ENCODE measurements at regions not wholly inside any gene's neighbourhood (a gene's known extent, or its start where the extent isn't known, plus 50 kb on each side); places are given as distances from the start of the nearest gene placed in this dataset.
A peak's percentile ranks its signal among the peaks of the same experiment; 100 is the strongest.

DNA sequence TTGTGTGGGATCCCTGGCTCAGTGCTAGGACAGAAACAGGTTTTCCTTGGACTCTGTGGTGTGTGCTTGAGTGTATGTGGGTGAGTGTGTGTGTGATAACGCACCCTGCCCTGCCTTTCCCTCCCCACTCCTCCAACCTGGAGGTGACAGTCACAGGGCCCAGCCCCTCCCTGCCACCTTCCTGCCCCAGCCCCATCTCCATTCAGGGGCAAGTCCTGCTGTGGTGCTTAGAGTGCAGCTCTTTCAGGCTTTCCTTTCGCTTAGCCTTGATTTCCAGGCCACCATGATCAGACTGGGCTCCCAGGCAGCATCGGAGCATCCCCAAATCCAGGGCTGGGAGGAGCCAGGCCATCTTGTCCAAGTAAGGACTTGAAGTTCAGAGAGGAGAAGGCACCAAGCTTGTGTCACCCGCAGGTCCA, 185.2 kb downstream of the ZFP36L2 start:
- H3K4me1 ChIP-seq = peaks cover 0 to 14% (median 8%) of the 10 kb centered on the region in 4 donors
- H3K4me3 ChIP-seq = no peak overlapping the region
- TF ChIP-seq EP300 (IDR thresholded peaks at IDR 0.05; ENCODE audit: low read depth) = no peak
- no peak for TF ChIP-seq POLR2AphosphoS5 (IDR thresholded peaks at IDR 0.05)
- no peak for TF ChIP-seq POLR2A (IDR thresholded peaks at IDR 0.05)
- TF ChIP-seq, protein P1, sequence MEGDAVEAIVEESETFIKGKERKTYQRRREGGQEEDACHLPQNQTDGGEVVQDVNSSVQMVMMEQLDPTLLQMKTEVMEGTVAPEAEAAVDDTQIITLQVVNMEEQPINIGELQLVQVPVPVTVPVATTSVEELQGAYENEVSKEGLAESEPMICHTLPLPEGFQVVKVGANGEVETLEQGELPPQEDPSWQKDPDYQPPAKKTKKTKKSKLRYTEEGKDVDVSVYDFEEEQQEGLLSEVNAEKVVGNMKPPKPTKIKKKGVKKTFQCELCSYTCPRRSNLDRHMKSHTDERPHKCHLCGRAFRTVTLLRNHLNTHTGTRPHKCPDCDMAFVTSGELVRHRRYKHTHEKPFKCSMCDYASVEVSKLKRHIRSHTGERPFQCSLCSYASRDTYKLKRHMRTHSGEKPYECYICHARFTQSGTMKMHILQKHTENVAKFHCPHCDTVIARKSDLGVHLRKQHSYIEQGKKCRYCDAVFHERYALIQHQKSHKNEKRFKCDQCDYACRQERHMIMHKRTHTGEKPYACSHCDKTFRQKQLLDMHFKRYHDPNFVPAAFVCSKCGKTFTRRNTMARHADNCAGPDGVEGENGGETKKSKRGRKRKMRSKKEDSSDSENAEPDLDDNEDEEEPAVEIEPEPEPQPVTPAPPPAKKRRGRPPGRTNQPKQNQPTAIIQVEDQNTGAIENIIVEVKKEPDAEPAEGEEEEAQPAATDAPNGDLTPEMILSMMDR (IDR thresholded peaks at IDR 0.05) = no peak
- H3K27ac ChIP-seq = peak overlapping the region in 2 of 4 donors; percentile 31 to 32
- 83% methylated on average over 4 of the region's 4 CpGs; no CpG with 5 or more reads in 1 of the 2 donors for WGBS, 2 donors (ENCODE audit: low coverage in 1 of 2)
- DNase-seq = no peak
- in situ Hi-C loops (cut with MboI; ENCODE audit: low pct_ligation_motif_present in 1 of 4, low pct_unique_long_range_greater_than_20kb in 1 of 4, low sequenced_read_pairs in 3 of 4) = no loop called here
- intact Hi-C loops (cut with DNase I; ENCODE audit: low total_unique reads) = no loop called here
- no peaks in the 10 kb centered on the region for H3K9me3 ChIP-seq
- no peaks in the 10 kb centered on the region for H3K36me3 ChIP-seq
- H3K27me3 ChIP-seq = no peaks in the 10 kb centered on the region

DNA sequence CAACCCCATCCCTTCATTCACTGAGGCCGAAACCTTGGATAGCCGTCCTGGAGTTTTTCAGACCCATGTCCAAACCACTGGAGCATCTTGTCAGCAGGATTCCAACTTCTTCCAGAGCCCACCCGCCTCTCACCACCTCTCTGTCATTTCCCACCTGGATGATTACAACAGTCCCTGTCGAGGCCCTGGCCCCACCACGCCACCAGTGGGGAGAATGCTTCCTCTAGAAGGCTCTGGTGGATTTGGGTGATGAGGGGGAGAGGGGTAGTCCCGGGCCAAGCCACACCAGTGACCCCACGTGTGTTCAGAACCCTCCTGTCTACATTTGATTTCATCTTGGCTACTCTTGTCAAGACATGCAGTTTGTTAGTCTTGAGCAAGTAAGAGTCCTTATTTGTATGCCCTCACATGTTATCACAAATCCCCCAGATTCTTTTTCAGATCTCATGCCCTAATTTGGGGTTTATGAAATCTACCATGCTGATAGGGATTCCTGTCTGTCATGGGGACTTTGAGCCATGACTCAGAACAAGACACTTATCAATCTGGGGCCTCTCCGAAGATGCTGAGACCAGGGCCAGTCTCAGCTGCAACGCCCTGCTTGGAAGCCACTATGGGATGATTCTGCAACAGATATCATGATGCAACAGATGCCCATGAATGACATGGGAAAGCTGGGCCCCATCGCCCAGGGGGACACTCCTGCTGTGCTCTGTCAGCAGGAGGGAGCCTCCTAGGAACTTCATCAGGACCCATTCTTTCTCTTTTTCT, 186.1 kb downstream of the ZFP36L2 start:
- Histone ChIP-seq H3K4me1 (peaks cover 0 to 14% (median 7%) of the 10 kb centered on the region in 4 donors), H3K36me3 (no peaks in the 10 kb centered on the region), H3K27ac (no peak overlapping the region), H3K9me3 (no peaks in the 10 kb centered on the region), H3K27me3 (no peaks in the 10 kb centered on the region), H3K4me3 (no peak overlapping the region)
- no peak for TF ChIP-seq POLR2A (IDR thresholded peaks at IDR 0.05)
- no peak for TF ChIP-seq POLR2AphosphoS5 (IDR thresholded peaks at IDR 0.05)
- TF ChIP-seq, protein P1 (IDR thresholded peaks at IDR 0.05) = no peak
- TF ChIP-seq EP300 (IDR thresholded peaks at IDR 0.05; ENCODE audit: low read depth) = no peak
- in situ Hi-C loops (cut with MboI; ENCODE audit: low pct_ligation_motif_present in 1 of 4, low pct_unique_long_range_greater_than_20kb in 1 of 4, low sequenced_read_pairs in 3 of 4) = no loop called here
- 83 to 96% methylated on average over 3 to 10 of the region's 10 CpGs for whole genome bisulfite sequencing, 2 donors (ENCODE audit: low coverage in 1 of 2)
- intact Hi-C loops (cut with DNase I; ENCODE audit: low total_unique reads) = no loop called here
- DNase-seq = no peak

DNA sequence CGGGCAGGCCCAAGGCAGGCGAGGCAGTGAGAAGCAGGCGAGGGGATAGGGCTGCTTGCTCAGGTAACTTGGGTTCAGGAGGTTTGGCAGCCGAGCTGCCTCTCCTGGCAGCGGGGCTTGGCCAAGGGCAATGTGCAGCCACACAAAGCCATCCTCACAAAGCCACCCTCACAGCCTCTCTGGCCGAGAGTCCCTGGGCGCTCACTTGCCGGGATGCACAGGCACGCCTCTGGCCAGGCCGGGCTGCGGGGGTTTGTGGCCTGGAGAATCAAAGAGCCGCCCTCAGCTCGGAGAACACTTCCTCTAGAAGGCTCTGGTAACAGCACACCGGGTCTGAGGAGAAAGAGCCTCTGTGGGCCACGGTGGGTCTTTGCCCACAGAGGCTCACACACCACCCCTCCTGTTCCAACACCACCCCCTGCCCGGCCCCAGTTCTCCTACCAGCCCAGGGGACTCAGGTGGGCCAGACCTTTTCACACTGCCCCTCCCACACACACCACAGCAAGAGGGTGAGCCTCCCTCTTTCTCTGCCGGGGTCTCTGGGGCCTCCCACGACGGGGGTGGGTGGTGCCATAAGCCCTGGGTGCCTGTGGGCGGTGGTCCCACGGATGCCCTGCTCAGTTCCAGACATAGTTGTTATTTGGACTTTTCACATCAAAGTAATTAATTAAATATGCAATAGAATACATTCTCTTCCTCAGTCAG, 186.9 kb downstream of the ZFP36L2 start:
- TF ChIP-seq, protein P1 (IDR thresholded peaks at IDR 0.05) = no peak
- no peak for TF ChIP-seq POLR2A (IDR thresholded peaks at IDR 0.05)
- TF ChIP-seq EP300 (IDR thresholded peaks at IDR 0.05; ENCODE audit: low read depth) = no peak
- TF ChIP-seq POLR2AphosphoS5 (IDR thresholded peaks at IDR 0.05) = no peak
- no peaks in the 10 kb centered on the region for H3K27me3 ChIP-seq
- intact Hi-C loops (cut with DNase I; ENCODE audit: low total_unique reads) = no loop called here
- H3K9me3 ChIP-seq = no peaks in the 10 kb centered on the region
- DNase-seq = no peak
- peaks cover 0 to 14% (median 7%) of the 10 kb centered on the region in 4 donors for H3K4me1 ChIP-seq
- H3K36me3 ChIP-seq = no peaks in the 10 kb centered on the region
- H3K27ac ChIP-seq = no peak overlapping the region
- in situ Hi-C loops (cut with MboI; ENCODE audit: low pct_ligation_motif_present in 1 of 4, low pct_unique_long_range_greater_than_20kb in 1 of 4, low sequenced_read_pairs in 3 of 4) = no loop called here
- 87% methylated on average over 14 of the region's 21 CpGs; no CpG with 5 or more reads in 1 of the 2 donors for WGBS, 2 donors (ENCODE audit: low coverage in 1 of 2)
- H3K4me3 ChIP-seq = no peak overlapping the region

DNA sequence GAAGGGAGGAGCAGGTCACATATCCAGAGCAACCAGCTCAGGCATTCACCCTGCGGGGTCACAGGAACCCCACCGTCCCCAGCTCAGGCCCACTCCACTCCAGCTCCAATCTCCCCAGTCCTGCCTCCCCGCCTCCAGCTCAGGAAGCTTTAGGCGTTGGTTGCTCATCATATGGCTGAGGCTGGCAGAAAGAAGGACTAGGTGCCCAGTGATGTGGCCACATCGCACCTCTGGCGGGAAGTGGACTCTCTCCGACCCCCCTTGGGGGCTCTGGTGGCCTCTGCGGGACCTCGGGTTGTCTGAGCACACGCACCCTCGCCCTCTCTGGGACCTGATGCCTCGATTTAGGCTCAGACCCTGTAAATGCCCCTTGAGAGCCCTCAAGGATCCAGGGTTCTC, 187.7 kb downstream of the ZFP36L2 start:
- intact Hi-C loops (cut with DNase I; ENCODE audit: low total_unique reads) = no loop called here
- no peak for DNase-seq
- H3K27ac ChIP-seq = no peak overlapping the region
- in situ Hi-C loops (cut with MboI; ENCODE audit: low pct_ligation_motif_present in 1 of 4, low pct_unique_long_range_greater_than_20kb in 1 of 4, low sequenced_read_pairs in 3 of 4) = no loop called here
- TF ChIP-seq POLR2A (IDR thresholded peaks at IDR 0.05) (no peak), EP300 (IDR thresholded peaks at IDR 0.05; ENCODE audit: low read depth) (no peak), POLR2AphosphoS5 (IDR thresholded peaks at IDR 0.05) (no peak)
- TF ChIP-seq, protein P1 (IDR thresholded peaks at IDR 0.05) = no peak
- H3K9me3 ChIP-seq = no peaks in the 10 kb centered on the region
- no peak overlapping the region for H3K4me3 ChIP-seq
- no peaks in the 10 kb centered on the region for H3K27me3 ChIP-seq
- WGBS, 2 donors (ENCODE audit: low coverage in 1 of 2) = 88% methylated on average over 12 of the region's 12 CpGs; no CpG with 5 or more reads in 1 of the 2 donors
- no peaks in the 10 kb centered on the region for H3K36me3 ChIP-seq
- peaks cover 0 to 14% (median 7%) of the 10 kb centered on the region in 4 donors for H3K4me1 ChIP-seq

All from transverse colon (tissue), 4 donors.